HT-29 (cell line): ENCODE measurements at regions not wholly inside any gene's neighbourhood (a gene's known extent, or its start where the extent isn't known, plus 50 kb on each side); places are given as distances from the start of the nearest gene placed in this dataset.
"Not testable (repeated sequence)": the region's sequence is repeated elsewhere in the genome, so short reads cannot be mapped to it uniquely, and the experiment has no call there.

Experiments
- DNase-seq: peaks from one replicate; pipeline ENCODE4 v3.0.0-alpha.2; 2015; ENCODE audit warnings: low spot score

DNA sequence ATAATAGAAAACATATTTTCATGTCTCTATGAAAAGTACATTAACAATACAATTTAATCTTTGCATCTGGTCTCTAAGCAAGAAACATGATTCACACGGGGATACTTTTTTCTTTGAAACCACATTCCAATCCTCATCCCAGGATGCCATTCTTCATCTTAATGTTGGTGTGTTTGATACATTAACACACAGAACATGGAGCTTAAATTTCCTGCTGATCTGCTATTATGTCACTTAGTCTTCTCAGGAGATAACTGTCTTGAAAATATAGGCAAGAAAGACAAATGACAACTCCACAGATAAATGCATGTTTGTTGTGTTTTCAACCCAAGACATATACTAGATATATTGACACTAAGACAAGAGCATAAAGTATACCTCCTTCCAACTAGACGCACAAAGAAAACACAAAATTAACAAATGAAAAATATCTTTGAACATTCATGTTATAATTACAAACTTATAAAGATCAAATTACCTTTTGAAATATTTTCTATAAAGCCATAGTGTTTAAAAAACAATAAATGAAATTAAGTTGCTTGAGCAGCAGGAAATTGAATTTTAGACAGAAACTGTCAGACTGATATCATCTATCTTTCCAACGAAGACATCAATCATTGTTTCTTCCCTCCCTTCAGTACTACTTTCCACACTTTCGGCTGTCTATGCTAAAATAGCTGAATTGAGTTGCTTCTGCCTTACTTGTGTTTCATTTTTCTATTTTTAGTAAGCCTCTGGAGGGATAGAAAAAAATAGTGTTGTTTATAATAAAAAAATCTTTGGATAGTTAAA lies 1676.7 kb upstream of the CDH9 start:
- DNase-seq, result no peak

- DNase-seq, result peak; percentile 18
Measured at GRCh38 chr5:28710360-28710759, 1672.0 kb upstream of the CDH9 start.

DNA sequence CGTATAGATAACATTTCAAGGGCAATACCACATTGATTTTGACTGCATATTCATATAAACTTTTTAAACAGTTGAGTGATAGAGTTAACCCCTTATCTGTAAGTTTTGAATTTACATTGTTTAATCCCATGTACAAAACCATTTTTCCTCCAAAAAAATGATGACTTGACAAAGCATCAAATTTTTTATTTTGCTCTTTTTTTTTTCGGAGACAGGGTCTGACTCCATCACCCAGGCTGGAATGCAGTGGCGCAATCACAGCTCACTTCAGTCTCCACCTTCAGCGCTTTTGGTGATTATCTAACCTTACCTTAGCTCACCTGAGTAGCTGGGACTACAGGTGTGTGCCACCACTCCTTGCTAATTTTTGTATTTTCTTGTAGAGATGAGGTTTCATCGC lies 1670.1 kb upstream of the CDH9 start:
- DNase-seq, result no peak

- no peak for DNase-seq
Measured at GRCh38 chr5:28707706-28708105, 1669.3 kb upstream of the CDH9 start.

- DNase-seq, result no peak
Measured at GRCh38 chr5:28703651-28704260, 1665.4 kb upstream of the CDH9 start.

DNA sequence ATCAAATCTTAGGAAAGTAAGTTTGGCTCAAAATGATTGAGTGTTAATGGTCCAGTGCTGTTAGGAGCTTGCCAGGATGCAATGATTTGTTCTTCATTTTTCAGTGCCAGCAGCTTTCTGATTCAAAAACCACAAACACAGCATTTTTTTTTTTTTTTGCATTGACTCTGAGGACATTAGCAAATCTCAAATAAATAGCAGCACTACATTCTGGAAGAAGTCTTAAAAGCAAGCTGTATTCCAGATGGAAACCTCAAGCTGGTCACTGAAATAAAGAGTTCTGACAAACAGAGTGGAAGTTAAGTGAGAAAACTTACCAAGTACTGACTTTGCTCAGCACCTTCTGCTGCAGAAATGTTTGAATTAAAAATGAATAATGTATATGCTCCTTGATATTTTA lies 1653.1 kb upstream of the CDH9 start:
- DNase-seq, result no peak

- no peak for DNase-seq
Measured at GRCh38 chr5:28685794-28686193, 1647.4 kb upstream of the CDH9 start.

GRCh38 chr5:28678899-28679298 lies 1640.5 kb upstream of the CDH9 start:
- DNase-seq, result no peak

GRCh38 chr5:28666110-28666509 lies 1627.7 kb upstream of the CDH9 start:
- DNase-seq, result no peak

DNA sequence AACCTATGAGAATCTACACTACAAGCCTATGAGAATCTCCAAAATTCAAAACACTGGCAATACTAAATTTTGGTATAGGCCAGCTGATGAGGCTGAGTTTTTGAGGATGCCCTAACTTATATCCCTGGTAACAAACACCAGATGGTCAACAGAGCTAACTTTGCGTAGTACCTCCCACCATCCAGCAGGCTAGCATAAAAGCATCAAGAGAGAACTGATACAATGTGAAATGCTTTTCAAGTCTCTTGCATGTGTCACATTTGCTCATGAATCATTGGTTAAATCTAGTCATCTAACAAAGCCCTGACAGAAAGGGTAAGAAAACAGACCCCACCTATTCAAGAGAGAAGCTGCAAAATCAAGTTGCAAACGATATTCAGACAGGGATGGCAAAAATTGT lies 1609.7 kb upstream of the CDH9 start:
- peak; percentile 16 for DNase-seq

- DNase-seq, result no peak
Measured at GRCh38 chr5:28632607-28633006, 1594.2 kb upstream of the CDH9 start.

- no peak for DNase-seq
Measured at GRCh38 chr5:28603869-28604268, 1565.5 kb upstream of the CDH9 start.

DNA sequence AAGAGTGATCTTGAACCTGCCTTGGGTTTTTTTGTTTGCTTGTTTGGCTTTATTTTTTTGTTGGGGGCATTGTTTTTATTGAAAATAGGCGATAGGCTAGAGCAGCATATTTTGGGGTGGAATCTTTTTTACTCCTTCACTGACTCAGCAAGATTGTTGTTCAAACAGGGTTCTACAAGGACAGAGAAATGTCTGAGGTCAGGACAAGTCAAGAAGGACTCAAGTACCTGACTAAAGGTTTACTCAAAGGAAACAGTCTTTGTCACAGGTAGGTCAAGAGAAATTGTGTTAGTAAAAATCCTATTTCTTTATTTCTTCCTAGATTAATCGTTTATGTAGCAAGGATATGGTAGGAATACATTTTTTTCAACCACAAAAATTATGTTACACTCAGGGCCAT lies 1564.0 kb upstream of the CDH9 start:
- DNase-seq, result no peak

- not testable (repeated sequence) for DNase-seq
Measured at GRCh38 chr5:28596707-28597106, 1558.3 kb upstream of the CDH9 start.

DNA sequence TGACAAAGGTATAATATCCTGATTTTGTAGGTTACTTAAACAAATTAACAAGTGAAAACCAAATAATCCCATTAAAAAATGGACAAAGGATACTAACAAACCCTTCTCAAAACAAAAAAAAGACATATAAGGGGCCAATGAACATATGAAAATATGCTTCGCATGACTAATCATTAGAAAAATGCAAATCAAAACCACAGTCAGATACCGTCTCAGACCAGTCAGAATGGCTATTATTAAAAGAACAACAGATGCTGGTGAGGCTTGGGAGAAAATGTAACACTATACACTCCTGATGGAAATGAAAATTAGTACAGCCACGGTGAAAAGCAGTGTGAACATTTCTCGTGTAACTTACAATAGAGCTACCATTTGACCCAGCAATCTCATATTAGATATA lies 1542.2 kb upstream of the CDH9 start:
- no peak for DNase-seq

DNA sequence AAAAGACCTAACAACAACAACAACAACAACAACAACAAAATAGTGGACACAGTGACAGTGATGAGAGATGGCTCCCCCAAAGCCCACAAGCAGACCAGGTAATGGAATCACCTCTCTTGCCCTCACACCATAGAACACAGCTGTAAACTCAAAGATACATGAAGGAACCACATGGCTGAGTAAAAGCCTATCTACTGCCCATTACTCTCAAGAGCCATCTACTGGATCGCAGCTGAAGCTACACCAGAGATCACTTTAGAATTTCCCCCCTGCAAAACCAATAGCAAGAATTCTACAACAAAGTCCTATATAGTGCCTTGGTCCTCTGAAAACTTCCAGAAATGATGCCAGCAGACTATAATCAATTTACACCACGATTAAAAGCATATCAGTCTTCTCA lies 1537.6 kb upstream of the CDH9 start:
- peak; percentile 13 for DNase-seq

GRCh38 chr5:28575368-28575767 lies 1537.0 kb upstream of the CDH9 start:
- DNase-seq, result no peak

GRCh38 chr5:28574606-28575005 lies 1536.2 kb upstream of the CDH9 start:
- no peak for DNase-seq

DNA sequence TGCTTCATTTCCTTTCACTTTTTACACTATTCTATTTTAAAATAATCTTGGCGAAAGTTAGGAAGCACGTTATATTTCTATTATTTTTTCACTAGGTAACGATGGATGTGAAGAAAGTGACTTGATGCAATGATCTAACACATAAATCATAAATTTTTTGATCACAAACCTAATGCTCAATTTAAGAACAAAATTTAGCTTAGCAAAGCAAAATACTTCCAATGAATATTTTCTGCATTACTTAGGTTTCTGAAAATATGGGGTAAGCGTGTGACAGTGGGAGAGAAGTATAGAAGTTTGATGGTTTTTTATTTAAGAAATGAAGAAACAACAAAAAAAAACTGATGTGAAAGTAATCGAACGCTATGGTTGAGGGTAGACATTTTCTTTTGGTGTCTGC lies 1528.7 kb upstream of the CDH9 start:
- no peak for DNase-seq

DNA sequence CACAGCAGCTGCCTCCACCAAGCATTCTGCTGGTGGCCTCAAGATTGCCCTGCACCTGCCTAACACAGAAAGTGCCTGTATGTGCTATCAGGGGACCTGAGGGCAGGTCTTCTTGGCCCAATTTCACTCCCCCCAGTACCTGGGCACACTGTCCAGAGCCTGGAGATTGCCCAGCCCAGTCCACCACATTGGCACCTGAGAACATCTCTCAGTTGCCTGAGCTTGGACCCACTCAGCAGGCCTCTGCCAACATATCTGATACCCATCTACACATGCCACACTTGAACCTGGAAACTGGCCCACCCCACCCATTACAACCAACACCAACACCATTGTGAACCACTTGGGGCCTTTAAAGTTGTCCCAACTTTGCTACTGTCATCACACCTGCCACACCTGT lies 1523.1 kb upstream of the CDH9 start:
- DNase-seq, result no peak

DNA sequence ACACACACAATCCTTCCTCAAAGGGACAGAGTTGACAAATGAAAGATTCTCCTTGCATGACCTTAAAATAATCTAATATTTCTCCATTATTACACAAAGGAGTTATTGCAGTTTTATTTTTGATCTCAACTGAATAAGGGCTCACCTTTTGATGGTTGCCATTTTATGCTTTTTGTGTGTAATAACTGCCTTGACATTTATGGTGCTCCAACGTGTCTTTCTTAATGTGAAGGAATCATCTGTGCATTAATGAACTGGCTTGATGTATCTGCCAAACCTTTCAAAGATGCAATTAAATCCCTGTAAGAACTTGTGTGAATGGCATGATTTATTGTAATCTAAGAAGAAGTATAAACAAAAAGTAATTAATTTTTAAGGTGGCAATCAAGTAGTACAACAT lies 1519.8 kb upstream of the CDH9 start:
- DNase-seq, result no peak

- DNase-seq, result no peak
Measured at GRCh38 chr5:28557114-28557513, 1518.7 kb upstream of the CDH9 start.

GRCh38 chr5:28549588-28549987 lies 1511.2 kb upstream of the CDH9 start:
- no peak for DNase-seq

- no peak for DNase-seq
Measured at GRCh38 chr5:28548856-28549255, 1510.5 kb upstream of the CDH9 start.
